DND-41 (cell line): ENCODE measurements at regions not wholly inside any gene's neighbourhood (a gene's known extent, or its start where the extent isn't known, plus 50 kb on each side); places are given as distances from the start of the nearest gene placed in this dataset.
"Not testable (repeated sequence)": the region's sequence is repeated elsewhere in the genome, so short reads cannot be mapped to it uniquely, and the experiment has no call there.

Experiments used
- CTCF ChIP-seq: IDR thresholded peaks from 2 replicates; pipeline ENCODE4 v1.5.1; 2012; ENCODE audit warnings: borderline replicate concordance, low read length, moderate library complexity, mild to moderate bottlenecking; ENCODE audit not compliant: poor library complexity, severe bottlenecking; ENCODE audit errors: extremely low read depth
- EZH2 ChIP-seq: IDR thresholded peaks from 3 replicates; pipeline ENCODE4 v1.6.1; 2012; ENCODE audit warnings: borderline replicate concordance, low read depth, mild to moderate bottlenecking, moderate library complexity, low read length, inconsistent platforms; ENCODE audit not compliant: severe bottlenecking

- not testable (repeated sequence) for TF ChIP-seq CTCF, EZH2
Measured at GRCh38 chr5:174586163-174586562, 138.2 kb upstream of the MSX2 start.
